ENCODE measurements at regions not wholly inside any gene's neighbourhood (a gene's known extent, or its start where the extent isn't known, plus 50 kb on each side); places are given as distances from the start of the nearest gene placed in this dataset.

- TF ChIP-seq CTCF (conservative IDR thresholded peaks at IDR 0.05; ENCODE audit: low read depth, low read length) (no peak), EZH2 (IDR thresholded peaks at IDR 0.05; ENCODE audit: borderline replicate concordance, low read depth, low read length, poor library complexity, severe bottlenecking) (no peak)
Observed at GRCh38 chr1:82870332-82870731, 1069.6 kb downstream of the ADGRL2 start.

Data from A673 (cell line).